Ishikawa (cell line): ENCODE measurements at regions not wholly inside any gene's neighbourhood (a gene's known extent, or its start where the extent isn't known, plus 50 kb on each side); places are given as distances from the start of the nearest gene placed in this dataset.

Experiments used
- RAD21 ChIP-seq: IDR thresholded peaks from 2 replicates; pipeline ENCODE4 v1.6.1; 2012; ENCODE audit warnings: low read depth
- YY1 ChIP-seq: IDR thresholded peaks from 2 replicates; pipeline ENCODE4 v1.6.1; 2012; ENCODE audit warnings: low read depth

DNA sequence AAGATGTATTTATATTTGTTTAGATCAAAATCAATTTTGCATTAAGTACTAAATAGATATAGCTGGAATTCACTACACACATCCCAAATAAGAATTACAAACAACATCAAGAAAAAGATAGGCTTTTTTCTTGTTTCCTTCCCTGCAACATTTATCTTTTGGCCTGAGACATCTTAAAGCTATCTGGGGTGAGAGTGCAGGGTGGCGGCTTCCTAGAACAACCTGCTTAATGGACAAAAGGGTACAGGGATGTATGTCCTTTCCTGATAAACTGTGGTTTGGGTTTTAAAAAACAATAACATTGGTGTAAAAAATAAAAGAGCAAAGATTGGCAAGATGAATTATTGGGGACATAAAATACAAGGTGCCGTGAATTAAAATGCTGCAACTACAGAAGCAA lies 54.4 kb downstream of the EPRS1 start:
- TF ChIP-seq YY1: no peak
- no peak for TF ChIP-seq RAD21
